GM21825 (cell line): ENCODE measurements at regions not wholly inside any gene's neighbourhood (a gene's known extent, or its start where the extent isn't known, plus 50 kb on each side); places are given as distances from the start of the nearest gene placed in this dataset.

ENCODE experiments used
- ATAC-seq: cut with Tn5 transposase; IDR thresholded peaks from one replicate; pipeline ENCODE4 v1.9.1; 2021; ENCODE audit warnings: mild to moderate bottlenecking, moderate library complexity; ENCODE audit not compliant: unreplicated experiment

- no peak for ATAC-seq
Observed at GRCh38 chr6:147808640-147809039, 300.1 kb downstream of the SAMD5 start.

- no peak for ATAC-seq
Observed at GRCh38 chr6:147811913-147812629, 303.6 kb downstream of the SAMD5 start.

GRCh38 chr6:147817042-147817689 lies 308.7 kb downstream of the SAMD5 start:
- no peak for ATAC-seq

GRCh38 chr6:147820520-147820919 lies 312.0 kb downstream of the SAMD5 start:
- no peak for ATAC-seq

GRCh38 chr6:147821295-147821897 lies 312.9 kb downstream of the SAMD5 start:
- ATAC-seq = no peak

GRCh38 chr6:147823936-147824335 lies 315.4 kb downstream of the SAMD5 start:
- ATAC-seq = no peak

GRCh38 chr6:147825848-147826247 lies 317.4 kb downstream of the SAMD5 start:
- no peak for ATAC-seq

- ATAC-seq = no peak
Observed at GRCh38 chr6:147826698-147827097, 318.2 kb downstream of the SAMD5 start.

- ATAC-seq = no peak
Observed at GRCh38 chr6:147829418-147829817, 320.9 kb downstream of the SAMD5 start.

- no peak for ATAC-seq
Observed at GRCh38 chr6:147829835-147830234, 321.3 kb downstream of the SAMD5 start.

GRCh38 chr6:147831356-147831755 lies 322.9 kb downstream of the SAMD5 start:
- no peak for ATAC-seq

- no peak for ATAC-seq
Observed at GRCh38 chr6:147833607-147834006, 325.1 kb downstream of the SAMD5 start.

- no peak for ATAC-seq
Observed at GRCh38 chr6:147834084-147834776, 325.7 kb downstream of the SAMD5 start.

GRCh38 chr6:147837540-147837939 lies 329.1 kb downstream of the SAMD5 start:
- ATAC-seq = no peak

GRCh38 chr6:147839708-147840610 lies 331.5 kb downstream of the SAMD5 start:
- ATAC-seq = no peak

- ATAC-seq = no peak
Observed at GRCh38 chr6:147841547-147842148, 333.2 kb downstream of the SAMD5 start.

- no peak for ATAC-seq
Observed at GRCh38 chr6:147849401-147850330, 341.2 kb downstream of the SAMD5 start.

- no peak for ATAC-seq
Observed at GRCh38 chr6:147852772-147853171, 344.3 kb downstream of the SAMD5 start.

GRCh38 chr6:147853574-147853973 lies 345.1 kb downstream of the SAMD5 start:
- ATAC-seq = no peak
